Cardiac muscle cell (in vitro differentiated cells and primary cell): ENCODE measurements at regions not wholly inside any gene's neighbourhood (a gene's known extent, or its start where the extent isn't known, plus 50 kb on each side); places are given as distances from the start of the nearest gene placed in this dataset.

ENCODE experiments used
- DNase-seq, 2 donors: peaks; one replicate each; pipeline versions ENCODE4 v3.0.0 to v3.0.0-alpha.2; 2010 to 2017; ENCODE audit warnings: low read depth in 1 of 2, low spot score in 1 of 2
- H3K27ac ChIP-seq: fragments of 200-600 bp; sonication (generic); 2 replicates; pipeline ENCODE4 v1.5.1; 2016
- H3K27me3 ChIP-seq: fragments of 200-600 bp; sonication (generic); 2 replicates; pipeline ENCODE4 v1.6.0; 2016; ENCODE audit warnings: control low read depth
- H3K36me3 ChIP-seq: fragments of 200-600 bp; sonication (generic); 2 replicates; pipeline ENCODE4 v1.5.1; 2016; ENCODE audit warnings: control low read depth
- H3K4me1 ChIP-seq: fragments of 200-600 bp; sonication (generic); 2 replicates; pipeline ENCODE4 v1.8.1; 2017; ENCODE audit warnings: low read depth, mild to moderate bottlenecking, mixed run types
- H3K4me3 ChIP-seq: fragments of 200-600 bp; sonication (generic); 2 replicates; pipeline ENCODE4 v1.5.1; 2016; ENCODE audit warnings: mild to moderate bottlenecking
- H3K9me3 ChIP-seq: fragments of 200-600 bp; sonication (generic); 2 replicates; pipeline ENCODE4 v1.5.1; 2017; ENCODE audit warnings: low read depth, mild to moderate bottlenecking, control low read depth
- CTCF ChIP-seq: IDR thresholded peaks from 2 replicates; pipeline ENCODE4 v1.5.1; 2012; ENCODE audit warnings: low read depth, mild to moderate bottlenecking, low read length

- DNase-seq = no peak
- Histone ChIP-seq H3K4me3 (no peak overlapping the region), H3K27me3 (peaks cover 37% of the 10 kb centered on the region), H3K9me3 (no peaks in the 10 kb centered on the region), H3K4me1 (no peaks in the 10 kb centered on the region), H3K27ac (no peak overlapping the region), H3K36me3 (no peaks in the 10 kb centered on the region)
- no peak for TF ChIP-seq CTCF
These were observed 63.4 kb upstream of the GATA2 start for GRCh38 chr3:128556384-128556783.

- no peaks in the 10 kb centered on the region for H3K9me3 ChIP-seq
- H3K27ac ChIP-seq = no peak overlapping the region
- no peak for TF ChIP-seq CTCF
- H3K36me3 ChIP-seq = no peaks in the 10 kb centered on the region
- H3K4me3 ChIP-seq = no peak overlapping the region
- no peaks in the 10 kb centered on the region for H3K4me1 ChIP-seq
- H3K27me3 ChIP-seq = peaks cover 37% of the 10 kb centered on the region
- no peak for DNase-seq
These were observed 62.8 kb upstream of the GATA2 start for GRCh38 chr3:128555841-128556240.

GRCh38 chr3:128555098-128555825 is 62.3 kb upstream of the GATA2 start:
- DNase-seq = peak in 1 of 2 donors; percentile 51
- H3K27ac ChIP-seq = no peak overlapping the region
- peaks cover 37% of the 10 kb centered on the region for H3K27me3 ChIP-seq
- H3K9me3 ChIP-seq = no peaks in the 10 kb centered on the region
- H3K4me3 ChIP-seq = no peak overlapping the region
- no peak for TF ChIP-seq CTCF
- H3K4me1 ChIP-seq = no peaks in the 10 kb centered on the region
- H3K36me3 ChIP-seq = no peaks in the 10 kb centered on the region

- TF ChIP-seq CTCF = no peak
- Histone ChIP-seq H3K27ac (no peak overlapping the region), H3K4me1 (no peaks in the 10 kb centered on the region), H3K4me3 (no peak overlapping the region), H3K36me3 (no peaks in the 10 kb centered on the region), H3K9me3 (no peaks in the 10 kb centered on the region), H3K27me3 (peaks cover 37% of the 10 kb centered on the region)
- DNase-seq = no peak
These were observed 61.6 kb upstream of the GATA2 start for GRCh38 chr3:128554465-128555097.

GRCh38 chr3:128554100-128554464 is 61.1 kb upstream of the GATA2 start:
- peak in 1 of 2 donors; percentile 81 for DNase-seq
- Histone ChIP-seq H3K36me3 (no peaks in the 10 kb centered on the region), H3K4me1 (no peaks in the 10 kb centered on the region), H3K4me3 (no peak overlapping the region), H3K27ac (no peak overlapping the region), H3K9me3 (no peaks in the 10 kb centered on the region), H3K27me3 (peaks cover 37% of the 10 kb centered on the region)
- peak; percentile 39 for TF ChIP-seq CTCF
